ENCODE measurements at regions not wholly inside any gene's neighbourhood (a gene's known extent, or its start where the extent isn't known, plus 50 kb on each side); places are given as distances from the start of the nearest gene placed in this dataset.

DNA sequence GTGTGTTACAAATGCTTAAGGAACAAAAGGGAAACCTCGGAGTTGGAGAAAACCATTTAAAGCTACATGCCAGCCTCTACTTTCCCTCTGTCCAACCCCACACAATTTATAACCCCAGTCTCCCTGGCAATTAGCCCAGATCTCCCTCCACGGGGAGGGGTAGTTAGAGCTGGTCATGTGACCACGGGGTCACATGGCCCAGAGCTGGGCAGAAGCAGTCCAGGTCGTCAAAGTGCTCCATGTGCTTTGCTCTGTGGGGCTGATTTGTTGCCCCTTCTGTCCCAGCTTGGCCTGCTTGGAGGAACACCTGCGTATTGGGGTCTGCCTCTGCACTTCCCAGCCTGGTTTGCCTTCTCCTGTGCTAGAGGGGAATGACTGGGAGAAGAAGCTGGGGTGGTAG, 219.1 kb downstream of the RBM19 start:
- TF ChIP-seq EP300 (IDR thresholded peaks at IDR 0.05) (no peak), POLR2A (IDR thresholded peaks at IDR 0.05; ENCODE audit: low read depth) (no peak), POLR2AphosphoS5 (IDR thresholded peaks at IDR 0.05) (no peak)
- TF ChIP-seq, protein P1, sequence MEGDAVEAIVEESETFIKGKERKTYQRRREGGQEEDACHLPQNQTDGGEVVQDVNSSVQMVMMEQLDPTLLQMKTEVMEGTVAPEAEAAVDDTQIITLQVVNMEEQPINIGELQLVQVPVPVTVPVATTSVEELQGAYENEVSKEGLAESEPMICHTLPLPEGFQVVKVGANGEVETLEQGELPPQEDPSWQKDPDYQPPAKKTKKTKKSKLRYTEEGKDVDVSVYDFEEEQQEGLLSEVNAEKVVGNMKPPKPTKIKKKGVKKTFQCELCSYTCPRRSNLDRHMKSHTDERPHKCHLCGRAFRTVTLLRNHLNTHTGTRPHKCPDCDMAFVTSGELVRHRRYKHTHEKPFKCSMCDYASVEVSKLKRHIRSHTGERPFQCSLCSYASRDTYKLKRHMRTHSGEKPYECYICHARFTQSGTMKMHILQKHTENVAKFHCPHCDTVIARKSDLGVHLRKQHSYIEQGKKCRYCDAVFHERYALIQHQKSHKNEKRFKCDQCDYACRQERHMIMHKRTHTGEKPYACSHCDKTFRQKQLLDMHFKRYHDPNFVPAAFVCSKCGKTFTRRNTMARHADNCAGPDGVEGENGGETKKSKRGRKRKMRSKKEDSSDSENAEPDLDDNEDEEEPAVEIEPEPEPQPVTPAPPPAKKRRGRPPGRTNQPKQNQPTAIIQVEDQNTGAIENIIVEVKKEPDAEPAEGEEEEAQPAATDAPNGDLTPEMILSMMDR (IDR thresholded peaks at IDR 0.05), result no peak
- Histone ChIP-seq H3K27me3 (peaks cover 0 to 42% (median 2%) of the 10 kb centered on the region in 4 donors), H3K9me3 (peaks cover 0 to 6% (median 2%) of the 10 kb centered on the region in 4 donors), H3K27ac (replicated peaks in 1 of 4) (no peak overlapping the region), H3K4me1 (no peaks in the 10 kb centered on the region), H3K36me3 (no peaks in the 10 kb centered on the region), H3K4me3 (no peak overlapping the region)
- no peak for DNase-seq (ENCODE audit: extremely low spot score)
- intact Hi-C loops (cut with DNase I), result no loop called here
- WGBS, result 47% methylated on average over 3 of the region's 5 CpGs

DNA sequence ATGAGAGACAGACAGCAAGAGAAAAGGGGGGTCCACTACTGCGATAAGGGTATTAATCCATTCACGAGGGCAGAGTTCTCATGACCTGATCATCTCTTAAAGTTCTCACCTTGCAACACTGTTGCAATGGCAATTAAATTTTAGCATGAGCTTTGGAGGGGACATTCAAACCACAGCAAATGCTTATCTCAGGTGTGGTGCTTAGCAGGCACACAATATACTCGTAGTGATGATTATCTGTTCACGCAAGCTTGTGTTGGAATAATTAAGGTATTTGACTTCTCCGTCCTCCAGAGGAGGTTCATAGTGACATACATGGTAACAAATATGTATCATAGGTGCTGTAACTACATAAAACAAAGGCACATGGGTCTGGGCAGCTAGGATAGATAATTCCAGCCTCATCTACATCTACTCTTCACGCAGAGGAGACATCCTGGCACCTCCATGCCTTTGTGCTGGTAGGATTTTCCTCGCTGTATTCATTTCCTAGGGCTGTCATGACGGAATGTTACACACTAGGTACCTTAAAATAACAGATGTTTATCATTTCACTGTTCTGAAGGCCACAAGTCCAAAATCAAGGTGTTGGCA, 221.2 kb downstream of the RBM19 start:
- H3K27me3 ChIP-seq, result peaks cover 0 to 50% (median 3%) of the 10 kb centered on the region in 4 donors
- H3K27ac ChIP-seq (replicated peaks in 1 of 4), result no peak overlapping the region
- TF ChIP-seq, protein P1 (IDR thresholded peaks at IDR 0.05), result no peak
- TF ChIP-seq EP300 (IDR thresholded peaks at IDR 0.05), result no peak
- TF ChIP-seq POLR2A (IDR thresholded peaks at IDR 0.05; ENCODE audit: low read depth), result no peak
- TF ChIP-seq POLR2AphosphoS5 (IDR thresholded peaks at IDR 0.05), result no peak
- H3K9me3 ChIP-seq, result no peaks in the 10 kb centered on the region
- DNase-seq (ENCODE audit: extremely low spot score), result no peak
- H3K4me3 ChIP-seq, result no peak overlapping the region
- H3K36me3 ChIP-seq, result no peaks in the 10 kb centered on the region
- intact Hi-C loops (cut with DNase I), result no loop called here
- no peaks in the 10 kb centered on the region for H3K4me1 ChIP-seq
- WGBS, result 71% methylated on average over 8 of the region's 8 CpGs

DNA sequence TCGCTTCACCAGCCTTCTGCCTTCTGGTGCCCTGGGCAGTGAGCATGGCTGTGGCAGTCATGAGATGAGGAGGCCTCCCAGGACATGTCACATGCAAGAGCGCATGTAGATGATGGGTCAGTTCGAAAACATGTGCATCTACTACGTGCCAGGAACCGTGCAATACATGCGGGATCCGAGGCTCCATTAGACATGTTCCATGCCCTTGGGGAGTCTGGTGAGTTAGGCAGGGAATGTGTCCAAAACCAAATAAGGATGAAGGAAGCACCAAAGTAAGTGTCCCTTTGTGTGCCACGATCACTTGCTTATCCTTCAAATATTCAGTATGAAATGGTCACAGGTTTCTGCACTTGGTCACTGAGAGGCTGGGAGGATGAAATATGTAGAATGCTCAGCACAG, 223.3 kb downstream of the RBM19 start:
- Histone ChIP-seq H3K9me3 (peaks cover 0 to 5% (median 2%) of the 10 kb centered on the region in 4 donors), H3K4me1 (no peaks in the 10 kb centered on the region), H3K27me3 (peaks cover 0 to 44% (median 3%) of the 10 kb centered on the region in 4 donors), H3K36me3 (no peaks in the 10 kb centered on the region), H3K27ac (replicated peaks in 1 of 4) (no peak overlapping the region), H3K4me3 (no peak overlapping the region)
- no peak for DNase-seq (ENCODE audit: extremely low spot score)
- WGBS, result 89% methylated on average over 8 of the region's 8 CpGs
- intact Hi-C loops (cut with DNase I), result no loop called here
- TF ChIP-seq EP300 (IDR thresholded peaks at IDR 0.05), result no peak
- TF ChIP-seq, protein P1 (IDR thresholded peaks at IDR 0.05), result no peak
- no peak for TF ChIP-seq POLR2A (IDR thresholded peaks at IDR 0.05; ENCODE audit: low read depth)
- no peak for TF ChIP-seq POLR2AphosphoS5 (IDR thresholded peaks at IDR 0.05)

DNA sequence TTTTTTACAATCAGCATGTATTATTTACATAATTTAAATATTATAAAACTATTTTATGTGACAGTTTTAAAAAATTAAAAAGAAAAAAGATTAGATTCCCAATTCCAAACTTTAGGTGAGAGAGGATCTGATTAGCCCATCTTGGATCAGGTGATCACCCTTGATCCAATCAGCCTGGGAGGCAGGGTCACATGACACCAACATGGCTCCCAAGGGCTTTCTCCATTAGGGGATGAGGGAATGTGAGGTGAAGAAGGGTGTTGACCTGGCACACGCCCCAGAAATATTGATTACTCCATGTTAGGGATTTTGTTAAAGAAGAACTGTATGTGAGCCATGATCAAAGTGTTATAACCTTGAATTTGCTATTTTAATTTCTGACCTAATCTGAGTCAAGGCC, 225.4 kb downstream of the RBM19 start:
- Histone ChIP-seq H3K4me3 (no peak overlapping the region), H3K27ac (replicated peaks in 1 of 4) (no peak overlapping the region), H3K36me3 (no peaks in the 10 kb centered on the region), H3K4me1 (no peaks in the 10 kb centered on the region), H3K9me3 (peaks cover 0 to 5% (median 2%) of the 10 kb centered on the region in 4 donors), H3K27me3 (peaks cover 0 to 38% (median 3%) of the 10 kb centered on the region in 4 donors)
- intact Hi-C loops (cut with DNase I), result no loop called here
- no peak for TF ChIP-seq POLR2AphosphoS5 (IDR thresholded peaks at IDR 0.05)
- DNase-seq (ENCODE audit: extremely low spot score), result no peak
- 92% methylated on average over 1 of the region's 1 CpG for WGBS

DNA sequence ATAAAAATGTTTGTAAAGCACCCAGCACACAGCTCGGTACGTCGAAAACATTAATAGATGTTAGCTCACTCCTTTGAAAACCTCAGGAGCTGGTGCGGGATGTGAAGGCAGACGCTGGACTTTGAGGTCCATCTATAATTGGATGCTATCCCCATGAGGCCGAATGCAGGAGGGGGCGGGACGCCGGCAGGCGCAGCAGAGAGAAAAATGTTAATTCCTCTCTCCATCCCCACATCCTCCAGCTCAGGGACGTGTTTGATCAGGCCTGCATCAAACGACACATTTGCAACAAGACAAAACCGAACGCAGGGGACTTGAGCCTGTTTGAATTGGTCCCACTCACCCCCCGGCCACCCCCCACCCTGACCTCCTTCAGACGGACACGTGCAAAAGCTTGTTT, 231.0 kb downstream of the RBM19 start:
- Histone ChIP-seq H3K4me3 (no peak overlapping the region), H3K9me3 (peaks cover 0 to 5% (median 2%) of the 10 kb centered on the region in 4 donors), H3K36me3 (no peaks in the 10 kb centered on the region), H3K27me3 (peaks cover 0 to 54% (median 0%) of the 10 kb centered on the region in 4 donors), H3K4me1 (no peaks in the 10 kb centered on the region), H3K27ac (replicated peaks in 1 of 4) (no peak overlapping the region)
- 22% methylated on average over 17 of the region's 17 CpGs for WGBS
- no peak for DNase-seq (ENCODE audit: extremely low spot score)
- TF ChIP-seq, protein P1 (IDR thresholded peaks at IDR 0.05), result no peak
- TF ChIP-seq POLR2A (IDR thresholded peaks at IDR 0.05; ENCODE audit: low read depth), result no peak
- TF ChIP-seq POLR2AphosphoS5 (IDR thresholded peaks at IDR 0.05), result no peak
- TF ChIP-seq EP300 (IDR thresholded peaks at IDR 0.05), result no peak
- intact Hi-C loops (cut with DNase I), result no loop called here

All from esophagus muscularis mucosa (tissue), 4 donors.